ENCODE measurements at regions not wholly inside any gene's neighbourhood (a gene's known extent, or its start where the extent isn't known, plus 50 kb on each side); places are given as distances from the start of the nearest gene placed in this dataset.

DNA sequence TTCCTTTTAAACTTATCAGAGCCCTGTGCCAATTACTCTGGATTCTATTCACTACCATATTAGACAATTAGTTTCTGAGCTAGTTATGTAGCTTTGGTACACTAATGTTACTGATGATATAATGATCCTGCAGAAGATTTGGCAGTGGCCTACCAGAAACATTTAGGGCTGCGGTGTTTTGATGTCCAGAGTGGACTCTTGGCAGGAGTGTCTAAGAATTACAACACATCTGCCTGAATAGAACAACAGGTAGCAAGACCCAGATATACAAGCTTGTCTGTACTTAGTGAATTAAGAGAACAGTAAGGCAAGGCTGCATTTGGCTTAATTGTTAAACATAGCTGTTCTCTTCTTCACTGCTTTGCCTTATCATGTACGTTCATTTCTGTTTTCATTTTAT, 691.6 kb upstream of the FBXO33 start:
- no peaks in the 10 kb centered on the region for H4K20me1 ChIP-seq (replicated peaks; ENCODE audit: insufficient read depth)
- peak overlapping the region; percentile 98 for H2AFZ ChIP-seq
- no peak overlapping the region for H3K4me3 ChIP-seq
- H3K27me3 ChIP-seq (ENCODE audit: insufficient read depth): no peaks in the 10 kb centered on the region
- no peaks in the 10 kb centered on the region for H3K9me3 Mint-ChIP-seq
- H3K4me3 Mint-ChIP-seq: no peak overlapping the region
- no peaks in the 10 kb centered on the region for H3F3A ChIP-seq (replicated peaks; ENCODE audit: low read depth)
- no peaks in the 10 kb centered on the region for H3K36me3 Mint-ChIP-seq (ENCODE audit: low read depth)
- H3K4me1 ChIP-seq (ENCODE audit: insufficient read depth): peaks cover 5% of the 10 kb centered on the region; the same call in 1 of the 2 replicates
- no peaks in the 10 kb centered on the region for H3K27me3 Mint-ChIP-seq (ENCODE audit: insufficient read depth, low read depth, poor library complexity)
- no peak overlapping the region for H3K27ac ChIP-seq (ENCODE audit: low read depth)
- no peaks in the 10 kb centered on the region for H3K9me2 ChIP-seq (ENCODE audit: insufficient read depth)
- H3K27ac Mint-ChIP-seq: no peak overlapping the region
- no peak for DNase-seq (ENCODE audit: low spot score)
- H3K79me2 ChIP-seq (replicated peaks; ENCODE audit: insufficient read depth): no peaks in the 10 kb centered on the region
- H3K4me1 Mint-ChIP-seq: peaks cover 8% of the 10 kb centered on the region; the same call in 2 of the 3 replicates
- H3K36me3 ChIP-seq (ENCODE audit: insufficient read depth): no peaks in the 10 kb centered on the region
- no peak for ATAC-seq
- H3K4me2 ChIP-seq: no peak overlapping the region
- TF ChIP-seq, protein P1, sequence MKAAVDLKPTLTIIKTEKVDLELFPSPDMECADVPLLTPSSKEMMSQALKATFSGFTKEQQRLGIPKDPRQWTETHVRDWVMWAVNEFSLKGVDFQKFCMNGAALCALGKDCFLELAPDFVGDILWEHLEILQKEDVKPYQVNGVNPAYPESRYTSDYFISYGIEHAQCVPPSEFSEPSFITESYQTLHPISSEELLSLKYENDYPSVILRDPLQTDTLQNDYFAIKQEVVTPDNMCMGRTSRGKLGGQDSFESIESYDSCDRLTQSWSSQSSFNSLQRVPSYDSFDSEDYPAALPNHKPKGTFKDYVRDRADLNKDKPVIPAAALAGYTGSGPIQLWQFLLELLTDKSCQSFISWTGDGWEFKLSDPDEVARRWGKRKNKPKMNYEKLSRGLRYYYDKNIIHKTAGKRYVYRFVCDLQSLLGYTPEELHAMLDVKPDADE (IDR thresholded peaks at IDR 0.05): no peak
- TF ChIP-seq, protein P2, sequence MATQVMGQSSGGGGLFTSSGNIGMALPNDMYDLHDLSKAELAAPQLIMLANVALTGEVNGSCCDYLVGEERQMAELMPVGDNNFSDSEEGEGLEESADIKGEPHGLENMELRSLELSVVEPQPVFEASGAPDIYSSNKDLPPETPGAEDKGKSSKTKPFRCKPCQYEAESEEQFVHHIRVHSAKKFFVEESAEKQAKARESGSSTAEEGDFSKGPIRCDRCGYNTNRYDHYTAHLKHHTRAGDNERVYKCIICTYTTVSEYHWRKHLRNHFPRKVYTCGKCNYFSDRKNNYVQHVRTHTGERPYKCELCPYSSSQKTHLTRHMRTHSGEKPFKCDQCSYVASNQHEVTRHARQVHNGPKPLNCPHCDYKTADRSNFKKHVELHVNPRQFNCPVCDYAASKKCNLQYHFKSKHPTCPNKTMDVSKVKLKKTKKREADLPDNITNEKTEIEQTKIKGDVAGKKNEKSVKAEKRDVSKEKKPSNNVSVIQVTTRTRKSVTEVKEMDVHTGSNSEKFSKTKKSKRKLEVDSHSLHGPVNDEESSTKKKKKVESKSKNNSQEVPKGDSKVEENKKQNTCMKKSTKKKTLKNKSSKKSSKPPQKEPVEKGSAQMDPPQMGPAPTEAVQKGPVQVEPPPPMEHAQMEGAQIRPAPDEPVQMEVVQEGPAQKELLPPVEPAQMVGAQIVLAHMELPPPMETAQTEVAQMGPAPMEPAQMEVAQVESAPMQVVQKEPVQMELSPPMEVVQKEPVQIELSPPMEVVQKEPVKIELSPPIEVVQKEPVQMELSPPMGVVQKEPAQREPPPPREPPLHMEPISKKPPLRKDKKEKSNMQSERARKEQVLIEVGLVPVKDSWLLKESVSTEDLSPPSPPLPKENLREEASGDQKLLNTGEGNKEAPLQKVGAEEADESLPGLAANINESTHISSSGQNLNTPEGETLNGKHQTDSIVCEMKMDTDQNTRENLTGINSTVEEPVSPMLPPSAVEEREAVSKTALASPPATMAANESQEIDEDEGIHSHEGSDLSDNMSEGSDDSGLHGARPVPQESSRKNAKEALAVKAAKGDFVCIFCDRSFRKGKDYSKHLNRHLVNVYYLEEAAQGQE (IDR thresholded peaks at IDR 0.05; ENCODE audit: unreplicated experiment): no peak
- no peak for TF ChIP-seq EZH2 (IDR thresholded peaks at IDR 0.05; ENCODE audit: low read depth, unreplicated experiment)
- TF ChIP-seq STAT1 (IDR thresholded peaks at IDR 0.05; ENCODE audit: unreplicated experiment): no peak
- no peak for TF ChIP-seq ZNF114 (CRISPR knock-in tag; IDR thresholded peaks at IDR 0.05)
- no peak for TF ChIP-seq POLR2AphosphoS5 (IDR thresholded peaks at IDR 0.05; ENCODE audit: low read depth)
- TF ChIP-seq JUNB (IDR thresholded peaks at IDR 0.05; ENCODE audit: unreplicated experiment): no peak
- TF ChIP-seq CREB1 (CRISPR knock-in tag; IDR thresholded peaks at IDR 0.05; ENCODE audit: low read depth): no peak
- TF ChIP-seq, protein P3, sequence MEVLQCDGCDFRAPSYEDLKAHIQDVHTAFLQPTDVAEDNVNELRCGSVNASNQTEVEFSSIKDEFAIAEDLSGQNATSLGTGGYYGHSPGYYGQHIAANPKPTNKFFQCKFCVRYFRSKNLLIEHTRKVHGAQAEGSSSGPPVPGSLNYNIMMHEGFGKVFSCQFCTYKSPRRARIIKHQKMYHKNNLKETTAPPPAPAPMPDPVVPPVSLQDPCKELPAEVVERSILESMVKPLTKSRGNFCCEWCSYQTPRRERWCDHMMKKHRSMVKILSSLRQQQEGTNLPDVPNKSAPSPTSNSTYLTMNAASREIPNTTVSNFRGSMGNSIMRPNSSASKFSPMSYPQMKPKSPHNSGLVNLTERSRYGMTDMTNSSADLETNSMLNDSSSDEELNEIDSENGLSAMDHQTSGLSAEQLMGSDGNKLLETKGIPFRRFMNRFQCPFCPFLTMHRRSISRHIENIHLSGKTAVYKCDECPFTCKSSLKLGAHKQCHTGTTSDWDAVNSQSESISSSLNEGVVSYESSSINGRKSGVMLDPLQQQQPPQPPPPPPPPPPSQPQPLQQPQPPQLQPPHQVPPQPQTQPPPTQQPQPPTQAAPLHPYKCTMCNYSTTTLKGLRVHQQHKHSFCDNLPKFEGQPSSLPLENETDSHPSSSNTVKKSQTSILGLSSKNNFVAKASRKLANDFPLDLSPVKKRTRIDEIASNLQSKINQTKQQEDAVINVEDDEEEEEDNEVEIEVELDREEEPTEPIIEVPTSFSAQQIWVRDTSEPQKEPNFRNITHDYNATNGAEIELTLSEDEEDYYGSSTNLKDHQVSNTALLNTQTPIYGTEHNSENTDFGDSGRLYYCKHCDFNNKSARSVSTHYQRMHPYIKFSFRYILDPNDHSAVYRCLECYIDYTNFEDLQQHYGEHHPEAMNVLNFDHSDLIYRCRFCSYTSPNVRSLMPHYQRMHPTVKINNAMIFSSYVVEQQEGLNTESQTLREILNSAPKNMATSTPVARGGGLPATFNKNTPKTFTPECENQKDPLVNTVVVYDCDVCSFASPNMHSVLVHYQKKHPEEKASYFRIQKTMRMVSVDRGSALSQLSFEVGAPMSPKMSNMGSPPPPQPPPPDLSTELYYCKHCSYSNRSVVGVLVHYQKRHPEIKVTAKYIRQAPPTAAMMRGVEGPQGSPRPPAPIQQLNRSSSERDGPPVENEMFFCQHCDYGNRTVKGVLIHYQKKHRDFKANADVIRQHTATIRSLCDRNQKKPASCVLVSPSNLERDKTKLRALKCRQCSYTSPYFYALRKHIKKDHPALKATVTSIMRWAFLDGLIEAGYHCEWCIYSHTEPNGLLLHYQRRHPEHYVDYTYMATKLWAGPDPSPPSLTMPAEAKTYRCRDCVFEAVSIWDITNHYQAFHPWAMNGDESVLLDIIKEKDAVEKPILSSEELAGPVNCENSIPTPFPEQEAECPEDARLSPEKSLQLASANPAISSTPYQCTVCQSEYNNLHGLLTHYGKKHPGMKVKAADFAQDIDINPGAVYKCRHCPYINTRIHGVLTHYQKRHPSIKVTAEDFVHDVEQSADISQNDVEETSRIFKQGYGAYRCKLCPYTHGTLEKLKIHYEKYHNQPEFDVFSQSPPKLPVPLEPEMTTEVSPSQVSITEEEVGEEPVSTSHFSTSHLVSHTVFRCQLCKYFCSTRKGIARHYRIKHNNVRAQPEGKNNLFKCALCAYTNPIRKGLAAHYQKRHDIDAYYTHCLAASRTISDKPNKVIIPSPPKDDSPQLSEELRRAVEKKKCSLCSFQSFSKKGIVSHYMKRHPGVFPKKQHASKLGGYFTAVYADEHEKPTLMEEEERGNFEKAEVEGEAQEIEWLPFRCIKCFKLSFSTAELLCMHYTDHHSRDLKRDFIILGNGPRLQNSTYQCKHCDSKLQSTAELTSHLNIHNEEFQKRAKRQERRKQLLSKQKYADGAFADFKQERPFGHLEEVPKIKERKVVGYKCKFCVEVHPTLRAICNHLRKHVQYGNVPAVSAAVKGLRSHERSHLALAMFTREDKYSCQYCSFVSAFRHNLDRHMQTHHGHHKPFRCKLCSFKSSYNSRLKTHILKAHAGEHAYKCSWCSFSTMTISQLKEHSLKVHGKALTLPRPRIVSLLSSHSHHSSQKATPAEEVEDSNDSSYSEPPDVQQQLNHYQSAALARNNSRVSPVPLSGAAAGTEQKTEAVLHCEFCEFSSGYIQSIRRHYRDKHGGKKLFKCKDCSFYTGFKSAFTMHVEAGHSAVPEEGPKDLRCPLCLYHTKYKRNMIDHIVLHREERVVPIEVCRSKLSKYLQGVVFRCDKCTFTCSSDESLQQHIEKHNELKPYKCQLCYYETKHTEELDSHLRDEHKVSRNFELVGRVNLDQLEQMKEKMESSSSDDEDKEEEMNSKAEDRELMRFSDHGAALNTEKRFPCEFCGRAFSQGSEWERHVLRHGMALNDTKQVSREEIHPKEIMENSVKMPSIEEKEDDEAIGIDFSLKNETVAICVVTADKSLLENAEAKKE (CRISPR knock-in tag; IDR thresholded peaks at IDR 0.05): no peak
- no peak for TF ChIP-seq EZH2phosphoT487 (IDR thresholded peaks at IDR 0.05; ENCODE audit: unreplicated experiment)

Measured in GM23338 (cell line).